B cell (primary cell): ENCODE measurements at regions not wholly inside any gene's neighbourhood (a gene's known extent, or its start where the extent isn't known, plus 50 kb on each side); places are given as distances from the start of the nearest gene placed in this dataset.

Experiments used
- ATAC-seq: fragments of 200-7000 bp; cut with Tn5 transposase; one replicate; pipeline ENCODE4 v1.10.0; 2021; ENCODE audit warnings: low read depth, mild to moderate bottlenecking, moderate number of reproducible peaks, moderate library complexity
- CTCF ChIA-PET: fragments of 350-600 bp; sonication (Branson Sonifier 250); formaldehyde crosslinking; loops from one replicate; lab custom pipeline; 2021; ENCODE audit warnings: antibody characterized with exemption, inconsistent platforms; lab: Charles Lee
- POLR2A ChIA-PET: fragments of 350-600 bp; sonication (Branson Sonifier 250); formaldehyde crosslinking; loops from one replicate; lab custom pipeline; 2021; ENCODE audit warnings: antibody characterized with exemption; lab: Charles Lee
- DNase-seq: peaks from one replicate; pipeline ENCODE4 v3.0.0; 2013
- H2AFZ ChIP-seq: 2 replicates; pipeline ENCODE4 v1.6.1; 2012; ENCODE audit warnings: mild to moderate bottlenecking, low read depth, low read length; ENCODE audit not compliant: insufficient read depth, poor library complexity, severe bottlenecking
- H3K27ac ChIP-seq, 2 donors: 1 replicate in 1 of 2; 2 replicates in 1 of 2; pipeline ENCODE4 v1.5.1; 2012 to 2013; ENCODE audit warnings: low read length in 2 of 2, mild to moderate bottlenecking in 2 of 2, moderate library complexity in 1 of 2
- H3K27me3 ChIP-seq, 4 experiments: fragments of 200-600 bp in 1 of 4; sonication (generic) in 1 of 4; replicated peaks in 1 of 4; 1 replicate in 2 of 4; 2 replicates in 2 of 4; pipeline versions ENCODE4 v1.6.1 to v1.7.0; 2013 to 2016; ENCODE audit warnings: low read length in 3 of 4, mild to moderate bottlenecking in 2 of 4, mixed read lengths in 1 of 4, moderate library complexity in 1 of 4; ENCODE audit not compliant: insufficient read depth in 4 of 4, control insufficient read depth in 3 of 4; ENCODE audit errors: control extremely low read depth in 1 of 4
- H3K36me3 ChIP-seq, 2 experiments: replicated peaks in 1 of 2; 1 replicate in 1 of 2; 2 replicates in 1 of 2; pipeline versions ENCODE4 v1.6.1 to v1.7.1; 2013; ENCODE audit warnings: low read length in 1 of 2; ENCODE audit not compliant: insufficient read depth in 2 of 2, control insufficient read depth in 1 of 2; ENCODE audit errors: control extremely low read depth in 1 of 2, extremely low read depth in 1 of 2
- H3K4me1 ChIP-seq, 2 donors: fragments of 200-600 bp in 1 of 2; sonication (generic) in 1 of 2; 1 replicate in 1 of 2; 2 replicates in 1 of 2; pipeline versions ENCODE4 v1.5.1 to v1.6.1; 2013 to 2017; ENCODE audit warnings: low read length in 2 of 2; ENCODE audit not compliant: control insufficient read depth in 2 of 2, insufficient read depth in 2 of 2
- H3K4me2 ChIP-seq: replicated peaks from 2 replicates; pipeline ENCODE3; 2012; ENCODE audit warnings: mild to moderate bottlenecking, low read depth, low read length; ENCODE audit not compliant: poor library complexity, severe bottlenecking
- H3K4me3 ChIP-seq, 5 experiments: fragments of 200-600 bp in 1 of 5; sonication (generic) in 1 of 5; 1 replicate in 3 of 5; 2 replicates in 2 of 5; pipeline versions ENCODE4 v1.5.1 to v1.7.0; 2011 to 2016; ENCODE audit warnings: low read length in 4 of 5, mild to moderate bottlenecking in 4 of 5, low read depth in 2 of 5, control low read depth in 1 of 5, moderate library complexity in 1 of 5; ENCODE audit not compliant: insufficient read depth in 1 of 5; ENCODE audit errors: control extremely low read depth in 1 of 5, extremely low read depth in 1 of 5
- H3K79me2 ChIP-seq: fragments of 200-600 bp; sonication (generic); one replicate; pipeline ENCODE4 v1.6.0; 2016; ENCODE audit warnings: low read length; ENCODE audit not compliant: control insufficient read depth, insufficient read depth
- H3K9ac ChIP-seq: fragments of 200-600 bp; sonication (generic); 2 replicates; pipeline ENCODE4 v1.6.1; 2017; ENCODE audit warnings: mild to moderate bottlenecking, low read length, moderate library complexity
- H3K9me3 ChIP-seq, 3 donors: one replicate each; pipeline versions ENCODE4 v1.6.1 to v1.7.1; 2013; ENCODE audit warnings: low read length in 2 of 3; ENCODE audit not compliant: control insufficient read depth in 2 of 3, insufficient read depth in 1 of 3; ENCODE audit errors: control extremely low read depth in 1 of 3
- H4K20me1 ChIP-seq: 2 replicates; pipeline ENCODE4 v1.6.0; 2012; ENCODE audit warnings: mild to moderate bottlenecking, low read length; ENCODE audit not compliant: insufficient read depth, control insufficient read depth, poor library complexity, severe bottlenecking
- H3K27ac Mint-ChIP-seq: one replicate; pipeline ENCODE4 v1.8.0; 2021; ENCODE audit warnings: mixed read lengths
- H3K27me3 Mint-ChIP-seq: one replicate; pipeline ENCODE4 v1.8.0; 2021; ENCODE audit warnings: mixed read lengths
- H3K4me1 Mint-ChIP-seq: one replicate; pipeline ENCODE4 v1.8.0; 2021; ENCODE audit warnings: mixed read lengths
- H3K4me3 Mint-ChIP-seq: one replicate; pipeline ENCODE4 v1.8.0; 2021; ENCODE audit warnings: mixed read lengths
- H3K9me3 Mint-ChIP-seq: one replicate; pipeline ENCODE4 v1.8.0; 2022; ENCODE audit warnings: mixed read lengths; ENCODE audit not compliant: insufficient read depth
- CTCF ChIP-seq: fragments of 200-600 bp; IDR thresholded peaks from one replicate; pipeline ENCODE4 v1.8.0; 2022; ENCODE audit warnings: antibody characterized with exemption, mild to moderate bottlenecking
- EZH2 ChIP-seq: IDR thresholded peaks from 2 replicates; pipeline ENCODE4 v1.6.1; 2012; ENCODE audit warnings: borderline replicate concordance, low read depth, mild to moderate bottlenecking, moderate library complexity, low read length; ENCODE audit not compliant: insufficient read depth, poor library complexity, severe bottlenecking
- WGBS: methylation state at CpG from one replicate; pipeline ENCODE4 v1.1.5; 2013; ENCODE audit warnings: missing lambda C conversion rate; ENCODE audit not compliant: insufficient coverage; 5-methylcytosine and 5-hydroxymethylcytosine counted together
- intact Hi-C: fragments of 100-400 bp; cut with micrococcal nuclease; formaldehyde crosslinking; loops from one replicate; pipeline ENCODE4 v1.10.0; 2022

GRCh38 chrX:150227321-150227860 lies 135.7 kb upstream of the MAMLD1 start:
- intact Hi-C loops = no loop called here
- no peak overlapping the region for H3K27ac Mint-ChIP-seq
- H3K4me3 Mint-ChIP-seq = no peak overlapping the region
- no peaks in the 10 kb centered on the region for H3K9me3 Mint-ChIP-seq
- no peak overlapping the region for H3K27ac ChIP-seq
- CTCF ChIA-PET = no interaction called here
- DNase-seq (no peak), ATAC-seq (no peak)
- no peaks in the 10 kb centered on the region for H4K20me1 ChIP-seq
- no peak overlapping the region for H3K4me3 ChIP-seq
- no peak overlapping the region for H3K9ac ChIP-seq
- H3K36me3 ChIP-seq = no peaks in the 10 kb centered on the region
- TF ChIP-seq CTCF = no peak
- TF ChIP-seq EZH2 = no peak
- H2AFZ ChIP-seq = no peak overlapping the region
- no peaks in the 10 kb centered on the region for H3K9me3 ChIP-seq
- no peak overlapping the region for H3K4me2 ChIP-seq
- H3K4me1 Mint-ChIP-seq = no peaks in the 10 kb centered on the region
- H3K27me3 ChIP-seq = no peaks in the 10 kb centered on the region
- no peaks in the 10 kb centered on the region for H3K4me1 ChIP-seq
- 0% methylated on average over 1 of the region's 7 CpGs for WGBS
- H3K79me2 ChIP-seq = no peaks in the 10 kb centered on the region
- POLR2A ChIA-PET = no interaction called here
- no peaks in the 10 kb centered on the region for H3K27me3 Mint-ChIP-seq

DNA sequence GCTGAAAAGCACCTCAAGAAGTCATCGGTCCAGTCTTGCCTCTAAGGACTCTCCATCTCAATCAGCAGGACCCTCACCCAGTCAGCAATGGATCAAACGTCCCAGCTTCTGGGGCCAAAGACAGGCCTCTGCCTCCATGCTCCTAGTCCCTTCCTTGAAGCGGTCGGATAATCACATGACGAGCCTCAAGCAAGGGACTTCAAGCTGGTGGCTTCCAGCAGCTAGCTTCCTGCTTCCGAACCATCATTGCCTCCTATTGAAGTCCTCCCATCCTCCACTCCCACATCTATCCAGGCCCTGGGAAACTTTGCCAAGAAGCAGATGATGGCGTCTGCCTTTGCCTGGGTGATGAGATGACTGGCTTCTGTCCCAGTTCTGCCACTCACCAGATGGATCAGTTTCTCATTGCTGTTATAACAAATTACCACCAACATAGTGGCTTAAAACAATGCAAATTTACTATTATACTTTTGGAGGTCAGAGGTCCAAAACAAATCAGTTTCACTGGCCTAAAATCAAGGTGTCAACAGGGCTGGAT lies 135.2 kb upstream of the MAMLD1 start:
- H3K9me3 ChIP-seq = no peaks in the 10 kb centered on the region
- H4K20me1 ChIP-seq = no peaks in the 10 kb centered on the region
- CTCF ChIA-PET = no interaction called here
- H3K4me1 ChIP-seq = no peaks in the 10 kb centered on the region
- H3K27me3 ChIP-seq = no peaks in the 10 kb centered on the region
- no peak overlapping the region for H3K27ac ChIP-seq
- ATAC-seq (no peak), DNase-seq (no peak)
- no peak overlapping the region for H3K27ac Mint-ChIP-seq
- H3K9ac ChIP-seq = no peak overlapping the region
- no peaks in the 10 kb centered on the region for H3K4me1 Mint-ChIP-seq
- 94% methylated on average over 6 of the region's 7 CpGs for WGBS
- TF ChIP-seq CTCF (no peak), EZH2 (no peak)
- POLR2A ChIA-PET = no interaction called here
- H3K4me3 ChIP-seq = no peak overlapping the region
- no peaks in the 10 kb centered on the region for H3K36me3 ChIP-seq
- H3K79me2 ChIP-seq = no peaks in the 10 kb centered on the region
- no peaks in the 10 kb centered on the region for H3K27me3 Mint-ChIP-seq
- no peaks in the 10 kb centered on the region for H3K9me3 Mint-ChIP-seq
- H2AFZ ChIP-seq = no peak overlapping the region
- H3K4me2 ChIP-seq = no peak overlapping the region
- intact Hi-C loops = no loop called here
- H3K4me3 Mint-ChIP-seq = no peak overlapping the region
